OCI-LY7 (cell line): ENCODE measurements at regions not wholly inside any gene's neighbourhood (a gene's known extent, or its start where the extent isn't known, plus 50 kb on each side); places are given as distances from the start of the nearest gene placed in this dataset.

Source experiments
- BruUV-seq: library from RNA; stranded (reverse); fragments of 400-500 nt; replicated peaks from 2 replicates; lab custom pipeline; 2021; lab: Mats Ljungman, UMichigan
- CTCF ChIA-PET: fragments of 300-600 bp; sonication (Branson Sonifier 250); formaldehyde crosslinking; loops from one replicate; lab custom pipeline; 2022; ENCODE audit warnings: antibody characterized with exemption; ENCODE audit not compliant: unreplicated experiment; lab: Charles Lee
- POLR2A ChIA-PET: fragments of 300-600 bp; sonication (Branson Sonifier 250); formaldehyde crosslinking; loops from one replicate; lab custom pipeline; 2022; ENCODE audit warnings: antibody characterized with exemption; lab: Charles Lee
- DNase-seq: peaks from one replicate; pipeline ENCODE4 v3.0.0-alpha.2; 2015; ENCODE audit warnings: low spot score
- H2AFZ ChIP-seq: fragments of 200-600 bp; sonication (generic), shearing (Covaris generic); 2 replicates; pipeline ENCODE4 v1.6.1; 2014; ENCODE audit warnings: mild to moderate bottlenecking, antibody characterized with exemption, low read length, moderate library complexity
- H3K27ac ChIP-seq: fragments of 200-600 bp; sonication (generic); 2 replicates; pipeline ENCODE4 v1.5.1; 2014; ENCODE audit warnings: mixed run types, low read depth, mild to moderate bottlenecking, moderate library complexity, low read length, inconsistent platforms; ENCODE audit not compliant: poor library complexity, severe bottlenecking
- H3K36me3 ChIP-seq: fragments of 200-600 bp; sonication (generic); 2 replicates; pipeline ENCODE4 v1.6.1; 2014; ENCODE audit warnings: mild to moderate bottlenecking, antibody characterized with exemption, low read length, moderate library complexity, mixed read lengths; ENCODE audit not compliant: insufficient read depth
- H3K4me1 ChIP-seq: fragments of 200-600 bp; sonication (generic); 2 replicates; pipeline ENCODE4 v1.5.1; 2014; ENCODE audit warnings: mild to moderate bottlenecking, low read length; ENCODE audit not compliant: insufficient read depth, poor library complexity, severe bottlenecking
- H3K4me2 ChIP-seq: fragments of 200-600 bp; sonication (generic); 2 replicates; pipeline ENCODE4 v1.6.1; 2014; ENCODE audit warnings: mild to moderate bottlenecking, low read length
- H3K4me3 ChIP-seq: fragments of 200-600 bp; sonication (generic); 2 replicates; pipeline ENCODE4 v1.5.1; 2014; ENCODE audit warnings: mild to moderate bottlenecking, low read depth, low read length; ENCODE audit not compliant: poor library complexity, severe bottlenecking
- H3K79me2 ChIP-seq: fragments of 200-600 bp; sonication (generic); 2 replicates; pipeline ENCODE4 v1.6.1; 2016; ENCODE audit warnings: low read depth, mild to moderate bottlenecking, low read length, moderate library complexity, mixed read lengths; ENCODE audit not compliant: insufficient read depth
- H3K9me2 ChIP-seq: fragments of 200-600 bp; sonication (generic); 2 replicates; pipeline ENCODE4 v1.6.1; 2016; ENCODE audit warnings: mild to moderate bottlenecking, low read length, mixed read lengths; ENCODE audit not compliant: insufficient read depth
- H3K9me3 ChIP-seq: fragments of 200-600 bp; sonication (generic); 2 replicates; pipeline ENCODE4 v1.6.1; 2014; ENCODE audit warnings: mild to moderate bottlenecking, mixed run types, low read length, mixed read lengths
- H4K20me1 ChIP-seq: fragments of 200-600 bp; sonication (generic); 2 replicates; pipeline ENCODE4 v1.6.1; 2014; ENCODE audit warnings: mild to moderate bottlenecking, antibody characterized with exemption, low read length, moderate library complexity, mixed read lengths; ENCODE audit not compliant: insufficient read depth
- CTCF ChIP-seq: fragments of 200-600 bp; sonication (generic); conservative IDR thresholded peaks from 2 replicates; pipeline ENCODE4 v1.5.1; 2014; ENCODE audit warnings: mild to moderate bottlenecking, antibody characterized with exemption, low read length, moderate library complexity, mixed read lengths
- EZH2phosphoT487 ChIP-seq: fragments of 200-600 bp; sonication (generic); IDR thresholded peaks from 2 replicates; pipeline ENCODE4 v1.6.1; 2018; ENCODE audit warnings: low read depth, borderline replicate concordance, mild to moderate bottlenecking, mixed run types, antibody characterized with exemption, low read length, moderate library complexity, mixed read lengths
- intact Hi-C: fragments of 100-400 bp; cut with micrococcal nuclease; formaldehyde crosslinking; loops from one replicate; pipeline ENCODE4 v1.10.0; 2022; ENCODE audit not compliant: unreplicated experiment

- no peaks in the 10 kb centered on the region for H3K4me1 ChIP-seq
- no peaks in the 10 kb centered on the region for H3K9me3 ChIP-seq
- no peak overlapping the region for H3K4me3 ChIP-seq
- ChIA-PET CTCF (no interaction called here), POLR2A (interaction anchor here (0.8 kb wide), 1 partner anchor 86 kb away, joined by 3 read pairs; no protein-coding TSS in a partner anchor)
- no peaks in the 10 kb centered on the region for H3K79me2 ChIP-seq
- no peaks in the 10 kb centered on the region for H3K9me2 ChIP-seq
- intact Hi-C loops = no loop called here
- TF ChIP-seq CTCF (no peak), EZH2phosphoT487 (no peak)
- no peaks in the 10 kb centered on the region for H3K36me3 ChIP-seq
- DNase-seq = no peak
- no peaks in the 10 kb centered on the region for H4K20me1 ChIP-seq
- no TSS peak for BruUV-seq
- no peak overlapping the region for H3K27ac ChIP-seq
- no peak overlapping the region for H3K4me2 ChIP-seq
- H2AFZ ChIP-seq = no peak overlapping the region
These were observed 84.1 kb upstream of the CDH13 start for GRCh38 chr16:82542714-82543113.

DNA sequence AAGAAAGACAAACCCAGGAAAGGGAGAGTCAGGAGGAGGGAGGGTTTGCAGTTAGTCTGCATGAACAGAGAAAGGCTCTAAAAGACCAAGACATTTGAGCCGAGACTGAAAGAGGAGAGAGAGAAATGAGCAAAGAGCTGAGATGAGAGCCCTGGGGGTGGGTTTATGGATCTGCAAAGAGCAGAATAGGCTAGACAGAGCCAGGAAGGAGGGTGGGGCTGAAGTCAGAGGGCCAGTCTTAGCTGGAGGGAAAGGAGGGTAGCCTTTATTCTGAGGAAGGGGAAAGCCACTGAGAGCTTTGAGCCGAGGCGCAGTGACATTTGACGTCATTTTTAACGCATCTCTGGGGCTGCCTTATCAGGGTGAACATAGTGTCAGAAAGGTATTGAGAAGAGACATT, 85.7 kb upstream of the CDH13 start:
- no peak overlapping the region for H3K4me2 ChIP-seq
- no peaks in the 10 kb centered on the region for H4K20me1 ChIP-seq
- DNase-seq = no peak
- H3K9me3 ChIP-seq = no peaks in the 10 kb centered on the region
- intact Hi-C loops = no loop called here
- H3K79me2 ChIP-seq = no peaks in the 10 kb centered on the region
- no peak overlapping the region for H2AFZ ChIP-seq
- ChIA-PET POLR2A (no interaction called here), CTCF (no interaction called here)
- BruUV-seq = no TSS peak
- H3K9me2 ChIP-seq = no peaks in the 10 kb centered on the region
- H3K36me3 ChIP-seq = no peaks in the 10 kb centered on the region
- no peak overlapping the region for H3K4me3 ChIP-seq
- no peak overlapping the region for H3K27ac ChIP-seq
- TF ChIP-seq CTCF = no peak
- no peak for TF ChIP-seq EZH2phosphoT487
- no peaks in the 10 kb centered on the region for H3K4me1 ChIP-seq

DNA sequence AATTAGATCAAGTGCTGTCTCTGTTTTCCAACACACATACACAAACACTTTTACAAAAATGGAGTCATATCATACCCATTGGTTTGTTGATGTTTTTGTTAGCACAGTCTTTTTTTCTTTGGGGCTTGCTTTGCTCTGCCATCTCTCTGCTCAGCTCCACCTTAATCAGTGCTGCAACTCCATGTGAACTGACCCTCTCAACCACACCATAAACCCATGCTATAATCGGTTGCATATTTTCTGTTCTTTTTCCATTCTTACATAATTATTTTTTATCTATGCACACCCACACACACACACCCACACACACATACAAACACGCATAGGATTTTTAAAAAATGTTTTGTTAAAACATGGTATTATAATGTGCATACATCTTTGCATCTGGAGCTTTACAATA, 91.0 kb upstream of the CDH13 start:
- Histone ChIP-seq H3K4me1 (no peaks in the 10 kb centered on the region), H3K36me3 (no peaks in the 10 kb centered on the region), H3K4me2 (no peak overlapping the region), H3K9me3 (no peaks in the 10 kb centered on the region), H3K4me3 (no peak overlapping the region), H3K79me2 (no peaks in the 10 kb centered on the region), H2AFZ (no peak overlapping the region), H4K20me1 (no peaks in the 10 kb centered on the region), H3K27ac (no peak overlapping the region), H3K9me2 (no peaks in the 10 kb centered on the region)
- TF ChIP-seq CTCF = no peak
- intact Hi-C loops = no loop called here
- ChIA-PET CTCF (no interaction called here), POLR2A (no interaction called here)
- no TSS peak for BruUV-seq
- no peak for DNase-seq
